ENCODE measurements at regions not wholly inside any gene's neighbourhood (a gene's known extent, or its start where the extent isn't known, plus 50 kb on each side); places are given as distances from the start of the nearest gene placed in this dataset.

DNA sequence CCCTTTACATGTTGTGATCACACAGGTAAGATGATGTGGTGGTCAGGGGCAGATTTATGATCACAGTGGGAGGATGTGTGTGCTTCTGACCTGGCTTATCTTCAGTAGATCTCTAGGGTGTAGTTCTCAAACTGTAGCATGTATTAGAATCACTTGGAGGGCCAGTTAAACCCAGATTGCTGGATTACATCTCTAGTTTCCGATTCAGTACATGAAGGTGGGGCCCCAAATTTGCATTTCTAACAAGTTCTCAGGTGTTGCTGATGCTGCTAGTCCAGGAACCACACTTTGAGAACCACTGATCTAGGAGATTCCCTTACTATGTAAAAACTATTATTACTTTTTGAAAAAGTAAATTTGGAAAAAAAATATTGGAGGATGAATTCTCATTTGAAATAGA is 199.3 kb upstream of the GOLIM4 start:
- TF ChIP-seq, protein P1, sequence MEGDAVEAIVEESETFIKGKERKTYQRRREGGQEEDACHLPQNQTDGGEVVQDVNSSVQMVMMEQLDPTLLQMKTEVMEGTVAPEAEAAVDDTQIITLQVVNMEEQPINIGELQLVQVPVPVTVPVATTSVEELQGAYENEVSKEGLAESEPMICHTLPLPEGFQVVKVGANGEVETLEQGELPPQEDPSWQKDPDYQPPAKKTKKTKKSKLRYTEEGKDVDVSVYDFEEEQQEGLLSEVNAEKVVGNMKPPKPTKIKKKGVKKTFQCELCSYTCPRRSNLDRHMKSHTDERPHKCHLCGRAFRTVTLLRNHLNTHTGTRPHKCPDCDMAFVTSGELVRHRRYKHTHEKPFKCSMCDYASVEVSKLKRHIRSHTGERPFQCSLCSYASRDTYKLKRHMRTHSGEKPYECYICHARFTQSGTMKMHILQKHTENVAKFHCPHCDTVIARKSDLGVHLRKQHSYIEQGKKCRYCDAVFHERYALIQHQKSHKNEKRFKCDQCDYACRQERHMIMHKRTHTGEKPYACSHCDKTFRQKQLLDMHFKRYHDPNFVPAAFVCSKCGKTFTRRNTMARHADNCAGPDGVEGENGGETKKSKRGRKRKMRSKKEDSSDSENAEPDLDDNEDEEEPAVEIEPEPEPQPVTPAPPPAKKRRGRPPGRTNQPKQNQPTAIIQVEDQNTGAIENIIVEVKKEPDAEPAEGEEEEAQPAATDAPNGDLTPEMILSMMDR (conservative IDR thresholded peaks at IDR 0.05; ENCODE audit: low read depth, low read length), result no peak
- TF ChIP-seq CEBPB (IDR thresholded peaks at IDR 0.05; ENCODE audit: low read depth, low read length), result no peak
- TF ChIP-seq MAZ (IDR thresholded peaks at IDR 0.05; ENCODE audit: borderline replicate concordance, low read depth, low read length), result no peak
- no peak for TF ChIP-seq MAFK (IDR thresholded peaks at IDR 0.05; ENCODE audit: low read depth, low read length)
- no peak for TF ChIP-seq MXI1 (IDR thresholded peaks at IDR 0.05; ENCODE audit: borderline replicate concordance, low read depth, low read length)
